ENCODE measurements at regions not wholly inside any gene's neighbourhood (a gene's known extent, or its start where the extent isn't known, plus 50 kb on each side); places are given as distances from the start of the nearest gene placed in this dataset.

DNA sequence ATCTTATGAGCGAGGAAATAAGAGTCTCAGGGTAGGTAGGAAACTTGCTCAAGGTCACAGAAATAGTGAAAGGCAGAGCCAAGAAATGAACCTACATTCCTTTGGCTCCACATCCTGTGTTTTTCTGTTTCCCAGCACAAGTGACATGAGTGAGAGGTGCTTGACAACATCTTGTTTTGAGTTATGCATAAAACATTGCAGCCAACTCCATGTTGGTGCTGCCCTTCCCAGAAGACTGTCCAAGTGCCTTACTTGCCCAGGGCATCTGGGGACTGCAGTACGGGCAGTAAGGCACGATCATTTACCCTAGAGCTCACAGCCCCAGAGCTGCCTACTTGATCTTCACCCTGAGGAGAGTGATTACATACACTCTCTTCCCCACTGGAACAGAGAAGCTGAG, 148.8 kb downstream of the NOC3L start:
- Histone ChIP-seq H3K27me3 (ENCODE audit: insufficient read depth, poor library complexity, severe bottlenecking) (no peaks in the 10 kb centered on the region), H3K4me3 (replicated peaks; ENCODE audit: insufficient read depth, low read length) (no peak overlapping the region), H3K27ac (replicated peaks) (no peak overlapping the region)
- no peak for DNase-seq (ENCODE audit: low read depth in 1 of 2, low spot score in 1 of 2)
- no peak for TF ChIP-seq SPI1 (IDR thresholded peaks at IDR 0.05; ENCODE audit: borderline replicate concordance, low read depth)
- no peak for TF ChIP-seq GABPA (IDR thresholded peaks at IDR 0.05; ENCODE audit: low read depth)
- TF ChIP-seq, protein P1, sequence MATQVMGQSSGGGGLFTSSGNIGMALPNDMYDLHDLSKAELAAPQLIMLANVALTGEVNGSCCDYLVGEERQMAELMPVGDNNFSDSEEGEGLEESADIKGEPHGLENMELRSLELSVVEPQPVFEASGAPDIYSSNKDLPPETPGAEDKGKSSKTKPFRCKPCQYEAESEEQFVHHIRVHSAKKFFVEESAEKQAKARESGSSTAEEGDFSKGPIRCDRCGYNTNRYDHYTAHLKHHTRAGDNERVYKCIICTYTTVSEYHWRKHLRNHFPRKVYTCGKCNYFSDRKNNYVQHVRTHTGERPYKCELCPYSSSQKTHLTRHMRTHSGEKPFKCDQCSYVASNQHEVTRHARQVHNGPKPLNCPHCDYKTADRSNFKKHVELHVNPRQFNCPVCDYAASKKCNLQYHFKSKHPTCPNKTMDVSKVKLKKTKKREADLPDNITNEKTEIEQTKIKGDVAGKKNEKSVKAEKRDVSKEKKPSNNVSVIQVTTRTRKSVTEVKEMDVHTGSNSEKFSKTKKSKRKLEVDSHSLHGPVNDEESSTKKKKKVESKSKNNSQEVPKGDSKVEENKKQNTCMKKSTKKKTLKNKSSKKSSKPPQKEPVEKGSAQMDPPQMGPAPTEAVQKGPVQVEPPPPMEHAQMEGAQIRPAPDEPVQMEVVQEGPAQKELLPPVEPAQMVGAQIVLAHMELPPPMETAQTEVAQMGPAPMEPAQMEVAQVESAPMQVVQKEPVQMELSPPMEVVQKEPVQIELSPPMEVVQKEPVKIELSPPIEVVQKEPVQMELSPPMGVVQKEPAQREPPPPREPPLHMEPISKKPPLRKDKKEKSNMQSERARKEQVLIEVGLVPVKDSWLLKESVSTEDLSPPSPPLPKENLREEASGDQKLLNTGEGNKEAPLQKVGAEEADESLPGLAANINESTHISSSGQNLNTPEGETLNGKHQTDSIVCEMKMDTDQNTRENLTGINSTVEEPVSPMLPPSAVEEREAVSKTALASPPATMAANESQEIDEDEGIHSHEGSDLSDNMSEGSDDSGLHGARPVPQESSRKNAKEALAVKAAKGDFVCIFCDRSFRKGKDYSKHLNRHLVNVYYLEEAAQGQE (IDR thresholded peaks at IDR 0.05; ENCODE audit: insufficient replicate concordance, low read depth), result no peak
- TF ChIP-seq, protein P2, sequence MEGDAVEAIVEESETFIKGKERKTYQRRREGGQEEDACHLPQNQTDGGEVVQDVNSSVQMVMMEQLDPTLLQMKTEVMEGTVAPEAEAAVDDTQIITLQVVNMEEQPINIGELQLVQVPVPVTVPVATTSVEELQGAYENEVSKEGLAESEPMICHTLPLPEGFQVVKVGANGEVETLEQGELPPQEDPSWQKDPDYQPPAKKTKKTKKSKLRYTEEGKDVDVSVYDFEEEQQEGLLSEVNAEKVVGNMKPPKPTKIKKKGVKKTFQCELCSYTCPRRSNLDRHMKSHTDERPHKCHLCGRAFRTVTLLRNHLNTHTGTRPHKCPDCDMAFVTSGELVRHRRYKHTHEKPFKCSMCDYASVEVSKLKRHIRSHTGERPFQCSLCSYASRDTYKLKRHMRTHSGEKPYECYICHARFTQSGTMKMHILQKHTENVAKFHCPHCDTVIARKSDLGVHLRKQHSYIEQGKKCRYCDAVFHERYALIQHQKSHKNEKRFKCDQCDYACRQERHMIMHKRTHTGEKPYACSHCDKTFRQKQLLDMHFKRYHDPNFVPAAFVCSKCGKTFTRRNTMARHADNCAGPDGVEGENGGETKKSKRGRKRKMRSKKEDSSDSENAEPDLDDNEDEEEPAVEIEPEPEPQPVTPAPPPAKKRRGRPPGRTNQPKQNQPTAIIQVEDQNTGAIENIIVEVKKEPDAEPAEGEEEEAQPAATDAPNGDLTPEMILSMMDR (IDR thresholded peaks at IDR 0.05; ENCODE audit: insufficient read depth, low read length), result no peak
- no peak for TF ChIP-seq POLR2AphosphoS5 (IDR thresholded peaks at IDR 0.05; ENCODE audit: low read depth)

DNA sequence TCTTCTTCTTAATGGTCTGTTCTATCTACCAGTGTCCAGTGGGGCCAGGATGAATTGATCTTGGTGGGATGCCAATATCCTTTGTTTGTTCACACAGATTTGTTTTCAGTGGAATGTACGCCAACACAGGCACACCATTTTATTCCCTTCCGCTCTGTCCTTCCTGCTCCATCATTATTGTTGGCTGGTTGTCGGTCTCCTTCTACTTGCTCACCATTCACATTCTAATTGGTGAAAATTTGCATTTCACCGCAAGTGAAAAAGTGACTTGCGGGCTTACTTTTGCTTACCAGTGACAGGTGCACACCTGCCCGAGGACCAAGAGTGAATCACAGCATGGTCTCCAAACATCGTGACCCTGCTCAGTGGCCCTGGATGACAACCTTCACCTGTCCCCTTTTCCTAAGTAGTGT, 148.3 kb downstream of the NOC3L start:
- Histone ChIP-seq H3K27ac (replicated peaks) (no peak overlapping the region), H3K4me3 (replicated peaks; ENCODE audit: insufficient read depth, low read length) (no peak overlapping the region), H3K27me3 (ENCODE audit: insufficient read depth, poor library complexity, severe bottlenecking) (no peaks in the 10 kb centered on the region)
- TF ChIP-seq SPI1 (IDR thresholded peaks at IDR 0.05; ENCODE audit: borderline replicate concordance, low read depth) (no peak), POLR2AphosphoS5 (IDR thresholded peaks at IDR 0.05; ENCODE audit: low read depth) (no peak), GABPA (IDR thresholded peaks at IDR 0.05; ENCODE audit: low read depth) (no peak)
- TF ChIP-seq, protein P2 (IDR thresholded peaks at IDR 0.05; ENCODE audit: insufficient read depth, low read length), result no peak
- TF ChIP-seq, protein P1 (IDR thresholded peaks at IDR 0.05; ENCODE audit: insufficient replicate concordance, low read depth), result no peak
- no peak for DNase-seq (ENCODE audit: low read depth in 1 of 2, low spot score in 1 of 2)

DNA sequence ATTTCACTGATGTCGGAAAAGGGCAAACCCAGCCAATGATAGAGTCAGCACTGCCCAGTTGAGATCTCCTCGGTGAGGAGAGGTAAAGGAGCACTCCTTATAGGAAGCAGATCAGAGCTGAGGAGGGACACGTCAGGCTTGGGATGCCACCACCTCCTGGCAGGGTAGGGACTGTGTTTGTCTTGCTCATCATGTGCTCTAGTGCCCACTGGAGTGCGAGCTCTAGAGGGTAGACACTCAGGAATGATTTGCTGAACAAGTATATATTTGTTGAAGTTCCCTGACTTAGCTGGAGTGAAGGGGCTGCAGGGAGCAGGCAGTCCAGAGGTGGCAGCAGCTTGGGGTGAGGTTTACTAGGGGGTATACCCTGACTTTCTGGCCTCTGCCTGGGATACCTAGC, 146.5 kb downstream of the NOC3L start:
- no peak for DNase-seq (ENCODE audit: low read depth in 1 of 2, low spot score in 1 of 2)
- Histone ChIP-seq H3K27me3 (ENCODE audit: insufficient read depth, poor library complexity, severe bottlenecking) (no peaks in the 10 kb centered on the region), H3K4me3 (replicated peaks; ENCODE audit: insufficient read depth, low read length) (no peak overlapping the region), H3K27ac (replicated peaks) (no peak overlapping the region)
- no peak for TF ChIP-seq SPI1 (IDR thresholded peaks at IDR 0.05; ENCODE audit: borderline replicate concordance, low read depth)
- TF ChIP-seq, protein P2 (IDR thresholded peaks at IDR 0.05; ENCODE audit: insufficient read depth, low read length), result no peak
- TF ChIP-seq, protein P1 (IDR thresholded peaks at IDR 0.05; ENCODE audit: insufficient replicate concordance, low read depth), result no peak
- TF ChIP-seq POLR2AphosphoS5 (IDR thresholded peaks at IDR 0.05; ENCODE audit: low read depth), result no peak
